OCI-LY7 (cell line): ENCODE measurements at regions not wholly inside any gene's neighbourhood (a gene's known extent, or its start where the extent isn't known, plus 50 kb on each side); places are given as distances from the start of the nearest gene placed in this dataset.

Experiments used
- BruUV-seq: library from RNA; stranded (reverse); fragments of 400-500 nt; replicated peaks from 2 replicates; lab custom pipeline; 2021; lab: Mats Ljungman, UMichigan
- CTCF ChIA-PET: fragments of 300-600 bp; sonication (Branson Sonifier 250); formaldehyde crosslinking; loops from one replicate; lab custom pipeline; 2022; ENCODE audit warnings: antibody characterized with exemption; ENCODE audit not compliant: unreplicated experiment; lab: Charles Lee
- POLR2A ChIA-PET: fragments of 300-600 bp; sonication (Branson Sonifier 250); formaldehyde crosslinking; loops from one replicate; lab custom pipeline; 2022; ENCODE audit warnings: antibody characterized with exemption; lab: Charles Lee
- DNase-seq: peaks from one replicate; pipeline ENCODE4 v3.0.0-alpha.2; 2015; ENCODE audit warnings: low spot score
- H2AFZ ChIP-seq: fragments of 200-600 bp; sonication (generic), shearing (Covaris generic); 2 replicates; pipeline ENCODE4 v1.6.1; 2014; ENCODE audit warnings: mild to moderate bottlenecking, antibody characterized with exemption, low read length, moderate library complexity
- H3K27ac ChIP-seq: fragments of 200-600 bp; sonication (generic); 2 replicates; pipeline ENCODE4 v1.5.1; 2014; ENCODE audit warnings: mixed run types, low read depth, mild to moderate bottlenecking, moderate library complexity, low read length, inconsistent platforms; ENCODE audit not compliant: poor library complexity, severe bottlenecking
- H3K36me3 ChIP-seq: fragments of 200-600 bp; sonication (generic); 2 replicates; pipeline ENCODE4 v1.6.1; 2014; ENCODE audit warnings: mild to moderate bottlenecking, antibody characterized with exemption, low read length, moderate library complexity, mixed read lengths; ENCODE audit not compliant: insufficient read depth
- H3K4me1 ChIP-seq: fragments of 200-600 bp; sonication (generic); 2 replicates; pipeline ENCODE4 v1.5.1; 2014; ENCODE audit warnings: mild to moderate bottlenecking, low read length; ENCODE audit not compliant: insufficient read depth, poor library complexity, severe bottlenecking
- H3K4me2 ChIP-seq: fragments of 200-600 bp; sonication (generic); 2 replicates; pipeline ENCODE4 v1.6.1; 2014; ENCODE audit warnings: mild to moderate bottlenecking, low read length
- H3K4me3 ChIP-seq: fragments of 200-600 bp; sonication (generic); 2 replicates; pipeline ENCODE4 v1.5.1; 2014; ENCODE audit warnings: mild to moderate bottlenecking, low read depth, low read length; ENCODE audit not compliant: poor library complexity, severe bottlenecking
- H3K79me2 ChIP-seq: fragments of 200-600 bp; sonication (generic); 2 replicates; pipeline ENCODE4 v1.6.1; 2016; ENCODE audit warnings: low read depth, mild to moderate bottlenecking, low read length, moderate library complexity, mixed read lengths; ENCODE audit not compliant: insufficient read depth
- H3K9me2 ChIP-seq: fragments of 200-600 bp; sonication (generic); 2 replicates; pipeline ENCODE4 v1.6.1; 2016; ENCODE audit warnings: mild to moderate bottlenecking, low read length, mixed read lengths; ENCODE audit not compliant: insufficient read depth
- H3K9me3 ChIP-seq: fragments of 200-600 bp; sonication (generic); 2 replicates; pipeline ENCODE4 v1.6.1; 2014; ENCODE audit warnings: mild to moderate bottlenecking, mixed run types, low read length, mixed read lengths
- H4K20me1 ChIP-seq: fragments of 200-600 bp; sonication (generic); 2 replicates; pipeline ENCODE4 v1.6.1; 2014; ENCODE audit warnings: mild to moderate bottlenecking, antibody characterized with exemption, low read length, moderate library complexity, mixed read lengths; ENCODE audit not compliant: insufficient read depth
- CTCF ChIP-seq: fragments of 200-600 bp; sonication (generic); conservative IDR thresholded peaks from 2 replicates; pipeline ENCODE4 v1.5.1; 2014; ENCODE audit warnings: mild to moderate bottlenecking, antibody characterized with exemption, low read length, moderate library complexity, mixed read lengths
- EZH2phosphoT487 ChIP-seq: fragments of 200-600 bp; sonication (generic); IDR thresholded peaks from 2 replicates; pipeline ENCODE4 v1.6.1; 2018; ENCODE audit warnings: low read depth, borderline replicate concordance, mild to moderate bottlenecking, mixed run types, antibody characterized with exemption, low read length, moderate library complexity, mixed read lengths
- intact Hi-C: fragments of 100-400 bp; cut with micrococcal nuclease; formaldehyde crosslinking; loops from one replicate; pipeline ENCODE4 v1.10.0; 2022; ENCODE audit not compliant: unreplicated experiment

GRCh38 chr4:147303174-147303872 is 177.6 kb upstream of the EDNRA start:
- BruUV-seq, result no TSS peak
- H4K20me1 ChIP-seq, result no peaks in the 10 kb centered on the region
- H3K9me2 ChIP-seq, result no peaks in the 10 kb centered on the region
- no peak overlapping the region for H2AFZ ChIP-seq
- TF ChIP-seq EZH2phosphoT487, result no peak
- no peak for TF ChIP-seq CTCF
- no peak overlapping the region for H3K27ac ChIP-seq
- ChIA-PET POLR2A (no interaction called here), CTCF (no interaction called here)
- no peaks in the 10 kb centered on the region for H3K79me2 ChIP-seq
- no peak overlapping the region for H3K4me3 ChIP-seq
- no peak overlapping the region for H3K4me2 ChIP-seq
- DNase-seq, result no peak
- intact Hi-C loops, result no loop called here
- no peaks in the 10 kb centered on the region for H3K4me1 ChIP-seq
- H3K36me3 ChIP-seq, result no peaks in the 10 kb centered on the region
- no peaks in the 10 kb centered on the region for H3K9me3 ChIP-seq

- no peaks in the 10 kb centered on the region for H3K9me3 ChIP-seq
- no peak for DNase-seq
- H4K20me1 ChIP-seq, result no peaks in the 10 kb centered on the region
- intact Hi-C loops, result no loop called here
- CTCF ChIA-PET, result no interaction called here
- H3K4me2 ChIP-seq, result no peak overlapping the region
- H3K9me2 ChIP-seq, result no peaks in the 10 kb centered on the region
- TF ChIP-seq EZH2phosphoT487, result no peak
- H3K79me2 ChIP-seq, result no peaks in the 10 kb centered on the region
- H2AFZ ChIP-seq, result no peak overlapping the region
- H3K27ac ChIP-seq, result no peak overlapping the region
- H3K4me1 ChIP-seq, result no peaks in the 10 kb centered on the region
- POLR2A ChIA-PET, result no interaction called here
- BruUV-seq, result no TSS peak
- H3K4me3 ChIP-seq, result no peak overlapping the region
- no peaks in the 10 kb centered on the region for H3K36me3 ChIP-seq
Observed at GRCh38 chr4:147303873-147304229, 177.0 kb upstream of the EDNRA start.

GRCh38 chr4:147307896-147308674 is 172.8 kb upstream of the EDNRA start:
- no TSS peak for BruUV-seq
- POLR2A ChIA-PET, result interaction anchor here (1.4 kb wide), 1 partner anchor 10 kb away, joined by 5 read pairs; no protein-coding TSS in a partner anchor

More at GRCh38 chr4:147307896-147308674, 172.8 kb upstream of the EDNRA start:
- Histone ChIP-seq H3K9me2 (no peaks in the 10 kb centered on the region), H3K36me3 (no peaks in the 10 kb centered on the region), H2AFZ (no peak overlapping the region), H3K4me2 (no peak overlapping the region), H3K4me1 (no peaks in the 10 kb centered on the region), H3K4me3 (no peak overlapping the region), H3K79me2 (no peaks in the 10 kb centered on the region), H4K20me1 (no peaks in the 10 kb centered on the region), H3K27ac (no peak overlapping the region), H3K9me3 (no peaks in the 10 kb centered on the region)
- DNase-seq, result no peak
- no peak for TF ChIP-seq EZH2phosphoT487
- TF ChIP-seq CTCF, result no peak
- CTCF ChIA-PET, result no interaction called here
- intact Hi-C loops, result no loop called here
